ENCODE measurements at regions not wholly inside any gene's neighbourhood (a gene's known extent, or its start where the extent isn't known, plus 50 kb on each side); places are given as distances from the start of the nearest gene placed in this dataset.

- TF ChIP-seq POLR2A (IDR thresholded peaks at IDR 0.05; ENCODE audit: low read depth, low read length) (no peak), EZH2 (IDR thresholded peaks at IDR 0.05; ENCODE audit: borderline replicate concordance, control insufficient read depth, low read depth, low read length) (no peak), PAX8 (IDR thresholded peaks at IDR 0.05) (no peak), HCFC1 (IDR thresholded peaks at IDR 0.05; ENCODE audit: low read length) (no peak), DPF2 (IDR thresholded peaks at IDR 0.05) (no peak), MAX (IDR thresholded peaks at IDR 0.05; ENCODE audit: low read depth, low read length) (no peak), CTCF (IDR thresholded peaks at IDR 0.05 in 2 of 3, conservative IDR thresholded peaks at IDR 0.05 in 1 of 3; ENCODE audit: control insufficient read depth in 2 of 3, extremely low read depth in 1 of 3, insufficient read depth in 1 of 3, low read depth in 3 of 3, low read length in 3 of 3) (no peak), POU2F2 (IDR thresholded peaks at IDR 0.05; ENCODE audit: borderline replicate concordance, low read depth, low read length) (no peak), USF1 (IDR thresholded peaks at IDR 0.05; ENCODE audit: borderline replicate concordance, extremely low read length, insufficient read depth, low read depth, low read length) (no peak), ZNF274 (IDR thresholded peaks at IDR 0.05; ENCODE audit: insufficient read depth, insufficient read length) (no peak), SIN3A (IDR thresholded peaks at IDR 0.05; ENCODE audit: low read depth, low read length) (no peak), RELB (IDR thresholded peaks at IDR 0.05; ENCODE audit: low read depth) (no peak), PRDM15 (CRISPR knock-in tag; IDR thresholded peaks at IDR 0.05) (no peak), GATAD2B (conservative IDR thresholded peaks at IDR 0.05; ENCODE audit: low read depth) (no peak)
Observed at GRCh38 chr5:116733991-116734975, 159.7 kb upstream of the SEMA6A start.

Data from GM12878 (cell line).